ENCODE measurements at regions not wholly inside any gene's neighbourhood (a gene's known extent, or its start where the extent isn't known, plus 50 kb on each side); places are given as distances from the start of the nearest gene placed in this dataset.
"Not testable (repeated sequence)": the region's sequence is repeated elsewhere in the genome, so short reads cannot be mapped to it uniquely, and the experiment has no call there.

DNA sequence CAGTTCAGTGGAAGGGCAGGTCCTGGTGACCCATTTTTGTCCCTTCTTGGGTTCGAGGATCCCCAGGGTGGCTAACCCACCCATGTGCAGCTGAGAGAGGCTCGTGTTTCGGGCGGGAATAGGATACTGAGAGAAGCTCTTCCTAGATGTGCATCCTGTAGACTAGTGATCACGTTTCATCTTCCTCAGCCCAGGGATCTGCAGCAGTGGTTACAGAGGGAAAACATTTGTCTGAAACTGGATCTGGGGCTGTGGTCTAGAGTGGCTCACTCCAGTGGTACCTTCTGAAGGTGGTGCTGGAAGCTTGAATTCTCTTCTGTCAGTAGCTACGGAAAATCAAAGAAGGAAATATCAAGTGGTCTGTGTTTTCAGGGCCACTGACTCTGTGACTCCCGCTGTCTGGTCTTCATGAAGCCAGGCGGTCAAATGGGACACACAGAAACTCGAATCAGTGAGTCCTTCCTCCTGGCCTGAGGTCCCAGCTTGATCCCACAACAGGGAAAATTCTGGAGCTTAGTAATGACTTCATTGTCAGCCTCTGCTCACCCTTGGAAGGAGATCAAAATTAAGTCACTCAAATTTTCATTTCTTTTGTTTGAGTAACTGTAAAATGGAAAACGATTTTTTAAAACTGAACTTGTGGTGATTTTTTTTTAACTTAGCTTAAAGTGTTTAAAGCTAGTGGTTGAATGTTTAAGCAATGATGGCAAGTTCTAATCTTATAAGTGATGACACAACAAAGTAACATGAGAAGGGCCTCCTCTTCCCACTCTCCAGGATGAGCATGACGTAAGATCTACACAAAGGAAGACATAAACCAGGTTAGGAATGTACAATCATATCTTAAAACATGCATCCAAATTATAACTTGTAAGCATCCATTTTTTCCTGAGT lies 469.3 kb upstream of the KLF6 start:
- no peak for FAIRE-seq

DNA sequence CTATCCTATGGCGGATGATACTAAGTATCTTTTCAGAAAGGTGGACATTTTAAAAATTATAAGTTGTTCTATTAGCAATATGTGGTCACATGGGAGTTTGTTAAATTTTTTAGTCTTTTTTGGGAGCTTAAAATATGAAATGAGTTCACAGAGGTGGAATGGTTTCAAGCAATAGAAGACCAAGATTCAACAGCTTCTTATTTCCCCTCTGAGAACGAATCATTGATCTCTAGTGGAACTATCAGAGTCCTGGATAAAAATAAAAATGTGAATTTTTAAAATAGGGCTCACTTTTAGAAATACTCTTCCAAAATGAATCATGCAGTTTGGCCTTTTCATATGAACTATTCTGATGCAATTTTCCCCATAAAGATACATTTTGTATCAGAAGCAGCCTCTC lies 467.7 kb upstream of the KLF6 start:
- FAIRE-seq: no peak

DNA sequence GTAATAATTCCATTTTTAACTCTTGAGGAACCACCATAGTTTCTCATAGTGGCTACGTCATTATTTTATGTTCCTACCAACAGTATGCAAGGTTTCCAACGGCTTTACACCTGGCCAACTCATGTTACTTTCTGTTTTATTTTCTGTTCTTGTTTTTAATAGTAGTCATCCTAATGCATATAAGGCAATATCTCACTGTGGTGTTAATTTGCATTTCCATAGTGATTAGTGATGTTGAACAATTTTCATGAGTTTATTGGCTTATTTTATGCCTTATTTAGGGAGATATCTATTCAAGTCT lies 465.5 kb upstream of the KLF6 start:
- FAIRE-seq: no peak

DNA sequence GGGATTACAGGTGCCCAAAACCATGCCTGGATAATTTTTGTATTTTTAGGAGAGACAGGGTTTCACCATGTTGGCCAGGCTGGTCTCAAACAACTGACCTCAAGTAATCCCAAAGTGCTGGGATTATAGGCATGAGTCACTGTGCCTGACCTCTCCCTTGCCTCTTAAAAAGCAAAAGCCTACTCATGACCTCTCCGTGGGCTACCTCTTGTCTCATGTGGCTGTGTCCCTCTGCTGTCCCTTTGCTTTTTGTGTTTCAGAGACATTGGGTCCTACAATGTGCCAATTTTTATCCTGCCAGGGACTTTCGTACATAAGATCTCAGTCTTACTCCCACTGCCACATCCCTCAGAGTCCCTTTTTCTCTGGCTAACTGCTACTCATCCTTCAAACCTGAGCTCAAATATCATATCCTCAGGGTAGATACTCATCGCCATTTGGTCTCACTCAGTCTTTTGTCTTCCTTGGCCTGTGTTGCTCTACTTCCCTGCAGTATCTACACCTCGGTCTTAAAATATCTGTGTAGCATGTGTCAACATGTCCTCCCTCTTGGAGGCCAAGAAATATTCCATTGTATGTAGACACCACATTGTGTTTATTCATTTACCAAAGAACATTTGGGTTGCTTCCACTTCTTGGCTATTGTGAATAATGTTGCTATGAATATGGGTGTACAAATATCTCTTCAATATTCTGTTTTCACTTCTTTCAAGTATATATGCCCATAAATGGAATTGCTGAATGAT lies 465.0 kb upstream of the KLF6 start:
- no peak for FAIRE-seq

DNA sequence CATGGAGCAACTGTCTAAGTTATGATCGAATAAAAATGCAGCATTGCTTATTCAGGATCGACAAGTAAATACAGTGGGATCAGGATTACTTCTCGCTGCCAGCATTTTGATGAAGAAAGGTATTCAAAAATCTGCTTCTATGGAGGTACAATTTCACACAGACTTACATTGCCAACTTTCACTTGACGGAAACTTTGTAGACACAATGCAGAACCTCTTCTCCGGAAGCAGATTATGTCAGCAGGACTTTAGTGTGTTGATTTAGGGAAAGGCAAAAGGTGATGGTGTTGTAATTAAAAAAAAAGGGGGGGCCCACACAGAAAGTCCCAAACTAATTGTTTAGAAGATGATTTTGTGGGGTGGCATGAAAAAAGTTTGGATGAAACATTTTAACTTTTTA lies 462.4 kb upstream of the KLF6 start:
- FAIRE-seq: no peak

DNA sequence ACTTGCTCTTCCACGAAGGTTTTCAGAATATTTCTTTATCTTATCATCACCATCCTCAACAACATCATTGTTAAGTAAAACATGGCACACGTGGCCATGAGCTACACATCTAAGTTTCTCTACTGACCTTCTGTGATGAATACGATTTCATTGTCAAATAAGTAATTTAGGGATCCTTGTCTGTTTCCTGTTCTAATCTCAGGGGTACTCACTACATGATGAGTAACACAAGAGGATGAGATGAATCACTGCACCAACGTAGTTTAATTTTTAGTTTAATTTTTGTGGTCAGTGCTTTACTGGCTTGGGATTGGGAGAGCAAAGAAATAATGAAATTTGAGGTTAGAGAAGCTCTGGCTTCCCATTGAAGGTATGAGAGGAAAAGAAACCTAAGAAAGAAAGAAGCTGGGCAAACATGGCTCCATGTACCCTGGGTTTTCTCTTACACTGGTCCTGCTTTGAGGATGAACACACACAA lies 461.9 kb upstream of the KLF6 start:
- FAIRE-seq: no peak

DNA sequence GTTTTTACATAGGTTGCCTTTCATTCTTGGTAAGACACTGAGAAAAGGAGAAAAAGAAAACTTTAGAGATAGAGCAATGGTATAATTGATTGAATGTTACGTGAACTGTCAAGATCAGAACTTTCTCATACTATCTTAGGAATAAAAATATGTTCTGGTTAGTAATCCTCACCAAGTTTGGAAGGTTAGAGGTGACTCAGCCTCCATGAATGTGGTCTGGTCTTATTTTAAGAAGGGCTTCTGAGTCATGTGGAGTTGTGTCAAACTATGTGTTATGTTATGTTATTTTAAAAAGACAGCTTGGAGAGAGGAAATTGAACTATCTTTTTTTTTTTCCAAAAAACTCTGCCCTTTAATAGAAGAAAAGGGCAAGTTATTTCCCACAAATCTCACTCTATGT lies 458.6 kb upstream of the KLF6 start:
- FAIRE-seq: no peak

DNA sequence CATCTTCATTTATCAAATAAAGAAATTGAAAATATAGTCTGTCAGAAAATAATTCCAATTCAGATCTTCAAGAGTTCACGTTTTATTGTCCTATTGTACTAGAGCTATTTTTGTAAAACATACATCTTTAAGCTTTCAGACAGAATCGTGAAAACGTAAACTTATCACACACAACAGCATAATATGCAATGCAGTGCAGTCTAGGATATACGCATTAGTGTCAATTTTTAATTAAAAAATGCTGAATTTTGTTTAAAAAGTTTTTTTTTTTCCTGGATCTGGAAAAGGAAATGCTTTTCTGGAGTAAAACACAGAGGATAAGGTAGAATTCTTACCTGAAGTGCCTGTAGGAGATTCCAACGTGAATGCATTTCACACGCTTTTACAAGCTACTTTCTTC lies 458.2 kb upstream of the KLF6 start:
- no peak for FAIRE-seq

DNA sequence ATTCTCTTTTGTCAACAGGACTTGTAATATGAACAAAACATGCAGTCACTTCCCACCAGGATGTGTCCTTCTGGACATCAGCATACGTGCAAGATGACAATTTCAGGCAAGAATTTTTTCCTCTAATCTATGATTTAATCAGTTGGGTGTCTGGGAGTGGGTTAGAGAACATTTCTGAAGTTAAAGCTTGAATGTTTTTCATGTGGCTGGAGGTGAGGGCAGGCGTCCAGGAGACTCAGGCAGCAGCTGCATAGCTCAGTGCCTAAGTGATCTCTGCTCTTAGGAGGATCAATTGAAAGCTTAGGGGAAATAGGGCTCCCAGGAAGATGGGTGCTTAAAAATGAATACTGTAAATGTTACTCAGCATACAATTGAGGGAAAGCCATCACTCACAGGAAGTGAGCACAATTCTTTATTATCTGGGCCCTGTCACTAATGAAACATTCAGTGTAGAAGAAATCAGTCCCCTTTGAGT lies 457.6 kb upstream of the KLF6 start:
- no peak for FAIRE-seq

DNA sequence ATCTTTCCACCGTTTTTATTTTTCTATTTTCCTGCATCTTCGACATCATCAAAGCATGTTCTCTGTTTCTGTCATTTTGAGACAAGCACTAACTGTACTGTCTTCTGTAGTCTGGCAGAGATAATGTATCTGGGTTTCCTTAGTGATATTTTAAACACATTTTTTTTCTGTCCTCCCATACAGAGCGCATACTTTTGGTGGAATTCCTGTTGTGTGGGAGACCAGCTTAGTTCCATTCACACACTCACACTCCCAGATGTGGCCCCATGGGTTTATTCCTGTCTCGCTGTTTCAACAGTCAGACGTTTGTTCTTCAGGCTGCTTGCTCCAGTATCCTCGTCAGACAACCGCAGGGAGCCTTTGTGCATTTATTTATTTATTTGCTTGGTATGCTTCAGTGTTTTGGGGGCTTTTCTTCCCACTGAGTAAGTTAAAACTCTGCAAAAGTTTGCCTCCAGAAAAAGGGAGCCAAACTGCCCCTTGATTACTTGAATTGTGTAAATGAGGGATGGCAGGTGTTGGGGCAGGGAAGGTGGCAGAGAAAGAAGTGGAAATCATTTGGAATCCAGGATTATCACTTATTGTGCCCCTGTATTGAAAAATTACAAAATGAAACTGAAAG lies 456.8 kb upstream of the KLF6 start:
- no peak for FAIRE-seq

DNA sequence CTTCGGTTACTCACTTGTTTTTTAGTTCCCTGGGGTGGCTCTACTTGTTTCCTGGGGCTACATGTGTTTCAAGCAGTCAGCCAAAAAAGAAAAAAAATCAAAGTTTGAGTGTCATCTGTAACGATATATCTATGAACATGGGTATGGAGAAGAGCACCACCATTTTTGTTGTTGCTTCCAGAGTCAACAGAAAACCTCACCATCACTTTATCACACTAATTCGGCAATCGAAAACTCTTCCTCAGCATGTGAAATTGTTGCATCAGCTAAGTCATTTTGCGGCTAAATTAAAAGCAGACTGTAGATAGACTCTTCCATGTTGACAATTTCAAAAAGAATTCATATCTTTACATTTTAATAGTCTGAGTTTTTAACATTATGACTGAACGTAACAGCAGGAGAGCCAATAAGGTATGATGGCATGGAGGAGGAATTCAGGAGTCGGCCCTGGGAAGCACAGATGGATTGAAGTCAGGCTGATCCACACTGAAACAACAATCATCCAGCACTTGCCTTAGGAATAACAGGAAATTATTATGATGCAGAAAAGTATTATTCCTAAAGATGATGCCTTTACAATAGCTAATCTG lies 455.7 kb upstream of the KLF6 start:
- FAIRE-seq: no peak

DNA sequence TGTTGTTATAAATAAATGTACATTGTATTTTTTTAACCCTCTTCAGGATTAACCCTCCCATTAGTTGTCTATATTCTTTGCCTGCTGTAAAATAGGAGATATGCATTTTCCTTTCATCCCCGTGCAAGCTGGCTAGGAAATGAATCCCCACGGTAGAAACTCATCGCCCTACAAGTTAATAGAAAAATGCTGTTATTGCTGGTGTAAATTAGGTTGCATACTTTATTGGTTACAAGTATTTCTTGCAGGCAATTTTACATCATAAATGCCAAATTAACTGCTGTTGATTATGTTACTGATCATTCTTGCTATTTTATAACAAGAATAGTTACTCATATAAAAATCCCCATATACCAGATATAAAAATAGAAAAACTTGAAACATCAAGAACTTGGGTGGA lies 454.2 kb upstream of the KLF6 start:
- no peak for FAIRE-seq

DNA sequence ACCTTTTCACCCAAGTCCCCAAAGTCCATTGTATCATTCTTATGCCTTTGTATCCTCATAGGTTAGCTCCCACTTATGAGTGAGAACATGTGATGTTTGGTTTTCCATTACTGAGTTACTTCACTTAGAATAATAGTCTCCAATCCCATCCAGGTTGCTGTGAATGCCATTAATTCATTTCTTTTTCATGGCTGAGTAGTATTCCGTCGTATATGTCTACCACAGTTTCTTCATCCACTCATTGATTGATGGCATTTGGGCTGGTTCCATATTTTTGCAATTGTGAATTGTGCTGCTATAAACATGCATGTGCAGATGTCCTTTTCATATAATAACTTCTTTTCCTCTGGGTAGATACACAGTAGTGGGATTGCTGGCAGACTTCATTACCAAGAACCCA lies 451.9 kb upstream of the KLF6 start:
- FAIRE-seq: not testable (repeated sequence)

DNA sequence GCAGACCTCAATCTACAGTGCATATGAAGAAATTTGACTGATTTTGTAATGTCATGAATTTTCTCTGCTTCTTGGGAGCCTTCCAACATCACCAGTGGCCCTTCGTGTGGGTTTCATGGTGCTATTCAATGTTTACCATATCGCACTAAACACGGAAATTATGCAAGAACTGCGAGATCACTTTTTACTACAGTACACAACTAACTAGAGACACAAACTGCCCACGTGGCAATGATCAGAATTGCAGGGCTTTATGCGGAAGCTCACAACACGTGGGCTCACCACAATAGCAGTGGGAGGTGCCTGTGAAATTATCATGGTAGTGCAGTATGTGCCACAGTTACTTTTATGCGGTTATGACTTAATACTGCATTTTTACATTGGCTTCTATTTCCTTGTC lies 449.7 kb upstream of the KLF6 start:
- no peak for FAIRE-seq

DNA sequence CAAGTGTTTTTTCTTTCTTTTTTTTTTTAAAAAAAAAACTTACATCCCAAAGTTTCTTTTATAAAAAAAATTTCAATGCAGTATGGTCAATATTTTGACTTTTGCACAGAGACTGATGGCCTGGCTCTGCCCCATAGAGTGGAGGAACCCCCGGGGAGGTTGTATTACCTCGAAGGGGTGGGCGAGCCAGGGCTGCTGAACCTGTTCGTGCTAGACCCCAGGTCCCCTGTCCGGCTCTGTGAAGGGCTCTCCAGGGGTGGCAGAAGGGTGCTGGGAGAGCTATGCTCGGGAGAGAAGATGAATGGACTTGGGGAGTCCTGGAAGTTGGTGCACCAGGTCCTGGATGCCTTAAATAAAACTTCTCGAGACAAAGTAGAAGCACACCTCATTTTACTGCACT lies 446.4 kb upstream of the KLF6 start:
- FAIRE-seq: no peak

DNA sequence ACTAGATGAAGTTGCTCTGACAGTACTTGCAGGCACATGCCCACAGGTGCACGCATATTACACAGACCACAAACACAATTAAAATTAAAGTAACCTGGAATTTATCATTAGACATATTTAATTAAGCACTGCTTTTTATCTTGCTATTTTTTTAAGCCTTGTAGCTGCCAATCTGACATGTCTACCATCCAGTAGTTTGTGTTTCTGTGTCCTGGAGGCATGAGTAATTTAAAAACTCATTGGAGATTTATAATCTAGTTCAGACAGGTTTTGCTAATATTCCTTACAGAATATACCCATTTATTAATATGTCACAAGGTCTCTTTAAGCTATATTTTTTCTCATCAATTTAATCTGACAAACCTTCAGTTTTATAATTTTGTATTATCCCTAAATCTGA lies 445.0 kb upstream of the KLF6 start:
- FAIRE-seq: no peak

DNA sequence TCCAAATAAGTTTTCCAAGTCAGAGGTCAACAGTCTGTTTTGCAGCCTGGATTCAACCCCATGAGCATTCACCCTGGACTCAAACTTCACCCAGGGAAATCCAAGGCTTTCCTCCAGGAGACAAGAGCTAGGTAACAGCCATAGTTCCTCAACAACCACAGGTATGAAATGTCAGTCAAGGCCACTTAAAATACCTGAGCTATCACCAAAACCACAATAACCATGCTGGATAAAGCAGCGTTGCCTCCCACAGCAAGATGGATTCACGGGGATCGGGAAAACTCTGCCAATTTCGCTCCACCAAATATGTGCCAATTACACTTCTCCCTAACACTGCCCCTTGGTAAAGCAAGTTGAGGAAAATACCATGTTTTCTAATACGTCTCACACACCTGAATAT lies 444.1 kb upstream of the KLF6 start:
- FAIRE-seq: no peak

DNA sequence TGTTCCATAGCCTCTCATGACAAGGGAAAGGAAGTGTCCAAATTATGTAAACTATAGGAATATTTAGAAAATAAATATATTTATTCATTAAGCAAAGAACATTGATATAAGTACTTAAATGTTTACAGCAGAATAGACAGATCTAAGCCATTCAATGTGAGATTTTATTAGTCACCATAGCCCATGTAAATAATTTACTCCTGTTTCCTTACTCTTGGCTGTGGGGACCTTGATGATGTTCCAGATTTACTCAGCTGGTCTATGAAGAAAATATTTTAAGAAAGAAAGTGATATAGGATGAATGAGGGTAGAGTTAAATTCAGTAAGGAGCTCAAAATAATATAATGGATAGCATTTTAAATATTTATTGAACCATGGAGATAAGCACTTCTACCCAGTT lies 442.6 kb upstream of the KLF6 start:
- no peak for FAIRE-seq

DNA sequence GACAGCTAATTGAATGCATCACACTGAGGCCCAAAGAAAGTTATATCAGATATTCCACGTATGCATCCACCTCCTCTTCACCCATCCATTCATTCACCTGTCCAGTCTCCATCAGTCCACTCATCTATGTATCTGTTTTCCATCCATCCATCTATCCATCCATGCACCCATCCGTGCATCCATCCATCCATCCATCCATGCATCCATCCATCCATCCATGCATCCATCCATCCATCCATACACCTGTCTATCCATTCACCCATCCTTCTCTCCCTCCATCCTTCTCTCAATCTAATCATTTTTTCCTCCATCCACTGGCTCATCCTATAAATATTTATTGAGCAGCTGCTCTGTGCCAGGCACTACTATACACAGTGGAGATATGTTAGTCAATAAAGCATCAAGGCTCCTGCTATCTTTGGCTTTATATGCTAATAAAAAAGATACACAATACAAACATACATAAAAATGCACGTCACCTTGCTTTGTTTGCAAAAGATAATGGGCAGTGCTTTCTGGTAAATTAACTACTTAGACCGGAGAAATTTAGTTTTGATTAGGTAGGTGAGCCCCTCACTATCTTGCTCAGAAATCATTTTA lies 442.0 kb upstream of the KLF6 start:
- no peak for FAIRE-seq

DNA sequence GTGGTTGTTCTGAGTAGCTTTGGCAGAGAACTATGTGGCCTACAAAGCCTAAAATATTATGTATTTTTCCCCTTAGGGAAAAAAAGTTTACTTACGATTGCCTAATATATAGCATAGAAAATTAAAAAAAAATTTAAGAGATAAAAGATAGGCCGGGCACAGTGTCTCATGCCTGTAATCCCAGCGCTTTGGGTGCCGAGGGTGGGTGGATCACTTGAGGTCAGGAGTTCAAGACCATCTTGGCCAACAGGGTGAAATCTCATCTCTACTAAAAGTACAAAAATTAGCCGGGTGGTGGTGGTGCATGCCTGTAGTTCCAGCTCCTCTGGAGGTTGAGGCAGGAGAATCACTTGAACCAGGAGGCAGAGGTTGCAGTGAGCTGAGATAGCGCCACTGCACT lies 439.2 kb upstream of the KLF6 start:
- FAIRE-seq: no peak

DNA sequence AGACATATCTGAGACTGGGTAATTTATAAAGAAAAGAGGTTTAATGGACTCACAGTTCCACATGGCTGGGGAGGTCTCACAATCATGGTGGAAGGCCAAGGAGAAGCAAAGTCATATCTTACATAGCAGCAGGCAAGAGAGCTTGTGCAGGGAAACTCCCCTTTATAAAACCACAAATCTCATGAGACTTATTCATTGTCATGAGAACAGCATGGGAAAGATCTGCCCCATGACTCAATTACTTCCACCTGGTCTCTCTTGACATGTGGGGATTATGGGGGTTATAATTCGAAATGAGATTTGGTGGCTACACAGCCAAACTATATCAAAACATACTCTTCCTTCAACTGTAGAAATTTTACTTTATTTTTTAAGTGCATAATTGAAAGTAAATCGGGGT lies 436.3 kb upstream of the KLF6 start:
- not testable (repeated sequence) for FAIRE-seq

DNA sequence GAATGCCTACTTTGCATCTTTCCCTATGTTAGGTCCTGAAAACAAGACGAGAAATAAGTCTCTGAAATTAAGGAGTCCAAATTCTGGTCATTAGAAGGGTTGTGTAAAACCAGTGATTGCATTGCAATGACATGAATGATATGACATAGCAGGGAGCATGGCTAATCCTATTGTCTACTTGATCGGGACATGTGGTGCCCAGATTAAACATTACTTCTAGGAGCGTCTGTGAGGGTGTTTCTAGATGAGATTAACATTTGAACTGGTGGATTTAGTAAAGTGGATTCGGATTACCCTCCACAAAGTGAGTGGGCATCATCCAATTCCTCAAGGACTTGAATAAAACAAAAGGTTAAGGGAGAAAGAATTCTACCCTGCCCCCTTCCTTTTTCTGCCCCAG lies 434.9 kb upstream of the KLF6 start:
- FAIRE-seq: no peak

DNA sequence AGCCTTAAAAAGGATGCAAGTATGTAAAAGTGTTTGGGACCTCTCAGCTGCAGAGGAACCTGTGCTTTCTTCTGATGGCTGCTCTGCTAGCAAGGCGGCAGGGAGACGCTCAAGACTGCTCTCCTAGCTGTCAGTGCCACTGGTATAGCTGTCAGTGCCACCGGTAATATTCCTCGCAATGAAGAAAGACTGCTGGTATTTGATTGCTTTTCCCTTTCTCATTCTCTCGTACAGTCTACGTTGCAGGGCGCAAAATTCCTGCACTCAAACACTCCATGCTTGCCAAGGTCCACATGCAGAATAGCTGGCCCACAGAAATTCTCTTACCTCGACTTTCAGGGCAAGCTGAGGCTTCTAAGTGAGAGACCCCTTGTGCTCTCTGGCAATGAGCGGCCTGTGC lies 432.6 kb upstream of the KLF6 start:
- FAIRE-seq: no peak

Data from G401.6 (cell line).